Smooth muscle cell (in vitro differentiated cells): ENCODE measurements at regions not wholly inside any gene's neighbourhood (a gene's known extent, or its start where the extent isn't known, plus 50 kb on each side); places are given as distances from the start of the nearest gene placed in this dataset.
"Not testable (repeated sequence)": the region's sequence is repeated elsewhere in the genome, so short reads cannot be mapped to it uniquely, and the experiment has no call there.

Experiments
- DNase-seq: peaks from one replicate; lab custom pipeline; 2025; ENCODE audit not compliant: unreplicated experiment; lab: John Stamatoyannopoulos, UW
- H2AFZ ChIP-seq: fragments of 200-600 bp; sonication (generic); 2 replicates; pipeline ENCODE4 v1.6.0; 2016; ENCODE audit warnings: antibody characterized with exemption, low read depth, mild to moderate bottlenecking
- H3F3A ChIP-seq: fragments of 200-600 bp; sonication (generic); 2 replicates; pipeline ENCODE4 v1.6.0; 2017; ENCODE audit warnings: antibody characterized with exemption, low read depth
- H3K27ac ChIP-seq: fragments of 200-600 bp; sonication (generic); 2 replicates; pipeline ENCODE4 v1.5.1; 2016; ENCODE audit warnings: low read depth, mild to moderate bottlenecking
- H3K27me3 ChIP-seq: fragments of 200-600 bp; sonication (generic); 2 replicates; pipeline ENCODE4 v1.6.1; 2016; ENCODE audit warnings: low read depth, mild to moderate bottlenecking
- H3K36me3 ChIP-seq: fragments of 200-600 bp; sonication (generic); 2 replicates; pipeline ENCODE4 v1.5.1; 2016; ENCODE audit warnings: low read depth
- H3K4me1 ChIP-seq: fragments of 200-600 bp; sonication (generic); 2 replicates; pipeline ENCODE4 v1.5.1; 2016; ENCODE audit warnings: low read depth
- H3K4me2 ChIP-seq: fragments of 200-600 bp; sonication (generic); 2 replicates; pipeline ENCODE4 v1.6.0; 2016; ENCODE audit warnings: mild to moderate bottlenecking
- H3K4me3 ChIP-seq: fragments of 200-600 bp; sonication (generic); 2 replicates; pipeline ENCODE4 v1.5.1; 2016; ENCODE audit warnings: mild to moderate bottlenecking
- H3K79me2 ChIP-seq: fragments of 200-600 bp; sonication (generic); 2 replicates; pipeline ENCODE4 v1.6.0; 2016; ENCODE audit warnings: low read depth, mild to moderate bottlenecking
- H3K9ac ChIP-seq: fragments of 200-600 bp; sonication (generic); 2 replicates; pipeline ENCODE4 v1.6.0; 2016; ENCODE audit warnings: low read depth
- H3K9me3 ChIP-seq: fragments of 200-600 bp; sonication (generic); replicated peaks from 2 replicates; pipeline ENCODE4 v1.5.1; 2016; ENCODE audit warnings: low read depth
- H4K20me1 ChIP-seq: fragments of 200-600 bp; sonication (generic); 2 replicates; pipeline ENCODE4 v1.6.0; 2016; ENCODE audit warnings: low read depth
- CTCF ChIP-seq: fragments of 200-600 bp; sonication (generic); IDR thresholded peaks from 2 replicates; pipeline ENCODE4 v1.5.1; 2017; ENCODE audit warnings: borderline replicate concordance, mild to moderate bottlenecking, antibody characterized with exemption; ENCODE audit not compliant: insufficient read depth, poor library complexity, severe bottlenecking
- WGBS: methylation state at CpG from one replicate; pipeline ENCODE4 v1.1.7; 2016; ENCODE audit warnings: low lambda C conversion rate; 5-methylcytosine and 5-hydroxymethylcytosine counted together

GRCh38 chr2:41329040-41329439 is 718.8 kb upstream of the PKDCC start:
- no peaks in the 10 kb centered on the region for H3K9me3 ChIP-seq
- no peak for TF ChIP-seq CTCF
- no peak overlapping the region for H3K27ac ChIP-seq
- DNase-seq: no peak
- H3K9ac ChIP-seq: no peak overlapping the region
- no peaks in the 10 kb centered on the region for H4K20me1 ChIP-seq
- no peaks in the 10 kb centered on the region for H3F3A ChIP-seq
- H2AFZ ChIP-seq: no peak overlapping the region
- H3K36me3 ChIP-seq: no peaks in the 10 kb centered on the region
- no peaks in the 10 kb centered on the region for H3K4me1 ChIP-seq
- H3K4me3 ChIP-seq: no peak overlapping the region
- no peaks in the 10 kb centered on the region for H3K27me3 ChIP-seq
- H3K4me2 ChIP-seq: no peak overlapping the region
- no peaks in the 10 kb centered on the region for H3K79me2 ChIP-seq
- WGBS: 66% methylated on average over 3 of the region's 3 CpGs

- Histone ChIP-seq H2AFZ (no peak overlapping the region), H3K4me3 (no peak overlapping the region), H4K20me1 (no peaks in the 10 kb centered on the region), H3K79me2 (no peaks in the 10 kb centered on the region), H3K27ac (no peak overlapping the region), H3K4me1 (no peaks in the 10 kb centered on the region), H3K27me3 (no peaks in the 10 kb centered on the region), H3K4me2 (no peak overlapping the region), H3K9ac (no peak overlapping the region), H3K36me3 (no peaks in the 10 kb centered on the region), H3K9me3 (no peaks in the 10 kb centered on the region), H3F3A (no peaks in the 10 kb centered on the region)
- DNase-seq: no peak
- WGBS: 90% methylated on average over 2 of the region's 2 CpGs
- TF ChIP-seq CTCF: no peak
These were observed 713.7 kb upstream of the PKDCC start for GRCh38 chr2:41334159-41334558.

GRCh38 chr2:41335573-41335972 is 712.2 kb upstream of the PKDCC start:
- not testable (repeated sequence) for H3K79me2 ChIP-seq, H3K9me3 ChIP-seq, H3F3A ChIP-seq, DNase-seq, H3K4me3 ChIP-seq, H3K4me1 ChIP-seq, H3K27ac ChIP-seq, H3K27me3 ChIP-seq, H3K9ac ChIP-seq, H3K36me3 ChIP-seq, H3K4me2 ChIP-seq, H2AFZ ChIP-seq, H4K20me1 ChIP-seq
- 98% methylated on average over 20 of the region's 31 CpGs for WGBS

- H2AFZ ChIP-seq: no peak overlapping the region
- TF ChIP-seq CTCF: no peak
- DNase-seq: no peak
- H3K9me3 ChIP-seq: no peaks in the 10 kb centered on the region
- WGBS: 38% methylated on average over 3 of the region's 4 CpGs
- no peak overlapping the region for H3K9ac ChIP-seq
- no peaks in the 10 kb centered on the region for H3K4me1 ChIP-seq
- H3K36me3 ChIP-seq: no peaks in the 10 kb centered on the region
- no peaks in the 10 kb centered on the region for H3K27me3 ChIP-seq
- no peak overlapping the region for H3K4me3 ChIP-seq
- H3F3A ChIP-seq: no peaks in the 10 kb centered on the region
- no peaks in the 10 kb centered on the region for H4K20me1 ChIP-seq
- no peak overlapping the region for H3K27ac ChIP-seq
- no peak overlapping the region for H3K4me2 ChIP-seq
- no peaks in the 10 kb centered on the region for H3K79me2 ChIP-seq
These were observed 709.9 kb upstream of the PKDCC start for GRCh38 chr2:41337956-41338355.
